HepG2 (cell line): ENCODE measurements at regions not wholly inside any gene's neighbourhood (a gene's known extent, or its start where the extent isn't known, plus 50 kb on each side); places are given as distances from the start of the nearest gene placed in this dataset.

Experiments used
- ATAC-seq: fragments of 200-7000 bp; cut with Tn5 transposase; 3 replicates; pipeline ENCODE4 v1.9.1; 2020; ENCODE audit warnings: mild to moderate bottlenecking, moderate library complexity
- BruUV-seq: library from RNA; stranded (reverse); fragments of 400-500 nt; replicated peaks from 2 replicates; lab custom pipeline; 2021; lab: Mats Ljungman, UMichigan
- CTCF ChIA-PET: fragments of 300-600 bp; formaldehyde crosslinking; extraction: SDS; loops from one replicate; lab custom pipeline; 2021; ENCODE audit warnings: low total read pairs, inconsistent platforms, low intra/inter-chr PET ratio; lab: Yijun Ruan, JAX
- POLR2A ChIA-PET: fragments of 350-600 bp; sonication (Branson Sonifier 250); formaldehyde crosslinking; loops from one replicate; lab custom pipeline; 2020; ENCODE audit warnings: antibody characterized with exemption, inconsistent platforms; lab: Yijun Ruan, JAX
- DNase-seq: peaks from one replicate; pipeline ENCODE4 v3.0.0-alpha.2; 2015; ENCODE audit warnings: low spot score
- FAIRE-seq: peaks from 3 replicates; lab custom pipeline; 2011; peaks lifted over from hg19 to GRCh38; lab: Jason Lieb, UNC
- H2AFZ ChIP-seq: one replicate; pipeline ENCODE4 v1.6.1; 2011; ENCODE audit warnings: low read length, inconsistent platforms
- H3K27ac ChIP-seq: fragments of 300-600 bp; 3 replicates; pipeline ENCODE4 v1.8.0; 2011; ENCODE audit warnings: mixed run types, mild to moderate bottlenecking, mixed read lengths, low read length, inconsistent platforms; ENCODE audit not compliant: insufficient read depth; ENCODE audit errors: extremely low read length
- H3K27me3 ChIP-seq, 2 experiments: fragments of 200-600 bp in 1 of 2; 2 replicates in 1 of 2; 3 replicates in 1 of 2; pipeline versions ENCODE4 v1.6.0 to v1.8.0; 2011; ENCODE audit warnings: low read length in 2 of 2, mild to moderate bottlenecking in 2 of 2, moderate library complexity in 2 of 2, inconsistent platforms in 1 of 2; ENCODE audit not compliant: insufficient read depth in 2 of 2, control insufficient read depth in 1 of 2
- H3K36me3 ChIP-seq, 2 experiments: fragments of 200-600 bp in 1 of 2; replicated peaks in 1 of 2; 2 replicates in 1 of 2; 3 replicates in 1 of 2; pipeline versions ENCODE4 v1.5.1 to v1.8.0; 2011; ENCODE audit warnings: low read length in 2 of 2, inconsistent platforms in 1 of 2; ENCODE audit not compliant: insufficient read depth in 2 of 2, control insufficient read depth in 1 of 2
- H3K4me1 ChIP-seq: 2 replicates; pipeline ENCODE4 v1.5.1; 2012; ENCODE audit warnings: low read length, inconsistent platforms; ENCODE audit not compliant: insufficient read depth
- H3K4me2 ChIP-seq: 2 replicates; pipeline ENCODE4 v1.6.0; 2011; ENCODE audit warnings: low read depth, low read length, inconsistent platforms
- H3K4me3 ChIP-seq, 3 experiments: fragments of 200-600 bp in 1 of 3; sonication (generic), shearing (Covaris generic) in 1 of 3; replicated peaks in 1 of 3; 2 replicates each; pipeline ENCODE4 v1.5.1; 2011 to 2016; ENCODE audit warnings: low read length in 3 of 3, inconsistent platforms in 2 of 3, low read depth in 2 of 3, mild to moderate bottlenecking in 2 of 3, control low read depth in 1 of 3, mixed read lengths in 1 of 3; ENCODE audit not compliant: insufficient read depth in 1 of 3
- H3K79me2 ChIP-seq: one replicate; pipeline ENCODE4 v1.6.1; 2011; ENCODE audit warnings: low read length, inconsistent platforms; ENCODE audit not compliant: insufficient read depth
- H3K9ac ChIP-seq: 2 replicates; pipeline ENCODE4 v1.6.0; 2011; ENCODE audit warnings: mild to moderate bottlenecking, low read depth, low read length, inconsistent platforms; ENCODE audit not compliant: insufficient read depth
- H3K9me3 ChIP-seq: 2 replicates; pipeline ENCODE4 v1.5.1; 2012; ENCODE audit warnings: mild to moderate bottlenecking, low read length
- H4K20me1 ChIP-seq: 2 replicates; pipeline ENCODE4 v1.6.0; 2011; ENCODE audit warnings: inconsistent platforms, mild to moderate bottlenecking, low read length, moderate library complexity; ENCODE audit not compliant: insufficient read depth
- BCLAF1 ChIP-seq: fragments of 450-650 bp; IDR thresholded peaks from 2 replicates; pipeline ENCODE4 v1.6.1; 2017; ENCODE audit warnings: mild to moderate bottlenecking
- CTCF ChIP-seq: sonication (generic); formaldehyde crosslinking; IDR thresholded peaks from 2 replicates; pipeline ENCODE4 v1.5.0; 2020; ENCODE audit warnings: mild to moderate bottlenecking, missing genetic modification reagents, moderate library complexity
- HMG20A ChIP-seq: IDR thresholded peaks from 2 replicates; pipeline ENCODE4 v1.6.1; 2016; ENCODE audit warnings: borderline replicate concordance
- NCOR1 ChIP-seq: fragments of 200-600 bp; sonication (generic); IDR thresholded peaks from 2 replicates; pipeline ENCODE4 v1.7.0; 2017; ENCODE audit warnings: antibody characterized with exemption, low read length, borderline replicate concordance
- NFE2L1 ChIP-seq: sonication (generic); formaldehyde crosslinking; IDR thresholded peaks from 2 replicates; pipeline ENCODE4 v1.4.0; 2020; ENCODE audit warnings: missing genetic modification reagents, mild to moderate bottlenecking, borderline replicate concordance
- STAG1 ChIP-seq: sonication (generic); formaldehyde crosslinking; IDR thresholded peaks from 2 replicates; pipeline ENCODE4 v1.4.0; 2020; ENCODE audit warnings: missing genetic modification reagents
- ZMYM2 ChIP-seq: sonication (generic); formaldehyde crosslinking; IDR thresholded peaks from 2 replicates; pipeline ENCODE4 v1.8.0; 2022; ENCODE audit warnings: mild to moderate bottlenecking, missing genetic modification reagents
- ZNF101 ChIP-seq: sonication (generic); formaldehyde crosslinking; IDR thresholded peaks from 2 replicates; pipeline ENCODE4 v1.4.0; 2020; ENCODE audit warnings: mild to moderate bottlenecking, low read depth, missing genetic modification reagents, borderline replicate concordance
- ZNF468 ChIP-seq: sonication (generic); formaldehyde crosslinking; IDR thresholded peaks from 2 replicates; pipeline ENCODE4 v1.8.0; 2022; ENCODE audit warnings: mild to moderate bottlenecking, moderate library complexity, missing genetic modification reagents
- ZNF503 ChIP-seq: sonication (generic); formaldehyde crosslinking; IDR thresholded peaks from 2 replicates; pipeline ENCODE4 v1.4.0; 2020; ENCODE audit warnings: missing genetic modification reagents
- ZNF569 ChIP-seq: sonication (generic); formaldehyde crosslinking; IDR thresholded peaks from 2 replicates; pipeline ENCODE4 v1.5.0; 2020; ENCODE audit warnings: mild to moderate bottlenecking, missing genetic modification reagents, moderate library complexity, borderline replicate concordance
- WGBS: methylation state at CpG from one replicate; pipeline ENCODE4 v1.1.6; 2017; ENCODE audit warnings: low lambda C conversion rate; 5-methylcytosine and 5-hydroxymethylcytosine counted together
- in situ Hi-C: cut with HindIII; loops from 2 replicates; pipeline ENCODE4 v1.10.0; 2017; ENCODE audit warnings: low pct_unique_long_range_greater_than_20kb; ENCODE audit not compliant: extremely low pct_ligation_motif_present
- intact Hi-C: fragments of 100-400 bp; cut with micrococcal nuclease; formaldehyde crosslinking; loops from one replicate; pipeline ENCODE4 v1.10.0; 2022; ENCODE audit not compliant: unreplicated experiment

GRCh38 chr13:22740264-22740663 is 440.5 kb upstream of the SGCG start:
- ATAC-seq (no peak), DNase-seq (no peak), FAIRE-seq (no peak)
- Histone ChIP-seq H3K4me3 (no peak overlapping the region), H2AFZ (no peak overlapping the region), H3K9ac (no peak overlapping the region), H4K20me1 (no peaks in the 10 kb centered on the region), H3K4me1 (peaks cover 10% of the 10 kb centered on the region), H3K4me2 (no peak overlapping the region), H3K27me3 (no peaks in the 10 kb centered on the region), H3K27ac (no peak overlapping the region), H3K36me3 (no peaks in the 10 kb centered on the region), H3K9me3 (no peaks in the 10 kb centered on the region), H3K79me2 (no peaks in the 10 kb centered on the region)
- ChIA-PET POLR2A (no interaction called here), CTCF (no interaction called here)
- no TSS peak for BruUV-seq
- WGBS = 14% methylated on average over 3 of the region's 3 CpGs
- in situ Hi-C loops = no loop called here
- TF ChIP-seq STAG1 (CRISPR knock-in tag) (peak; percentile 40), ZMYM2 (CRISPR knock-in tag) (no peak), CTCF (CRISPR knock-in tag) (peak; percentile 24; the same call in 1 of the 2 replicates)
- intact Hi-C loops = loop anchor here (10.0 kb wide), 1 partner anchor 485 kb away; no protein-coding TSS in a partner anchor

GRCh38 chr13:22744688-22745452 is 435.9 kb upstream of the SGCG start:
- 58% methylated on average over 22 of the region's 24 CpGs for WGBS
- intact Hi-C loops (loop anchor here (10.0 kb wide), 1 partner anchor 490 kb away; no protein-coding TSS in a partner anchor), in situ Hi-C loops (no loop called here)
- H3K4me3 ChIP-seq = no peak overlapping the region
- FAIRE-seq = no peak
- H3K36me3 ChIP-seq = no peaks in the 10 kb centered on the region
- H3K4me1 ChIP-seq = no peaks in the 10 kb centered on the region
- peak; percentile 58; the same call in 1 of the 3 replicates for ATAC-seq
- H3K9ac ChIP-seq = no peak overlapping the region
- no peaks in the 10 kb centered on the region for H3K27me3 ChIP-seq
- H4K20me1 ChIP-seq = no peaks in the 10 kb centered on the region
- ChIA-PET CTCF (no interaction called here), POLR2A (no interaction called here)
- DNase-seq = no peak
- no peak overlapping the region for H2AFZ ChIP-seq
- H3K9me3 ChIP-seq = no peaks in the 10 kb centered on the region
- no TSS peak for BruUV-seq
- no peaks in the 10 kb centered on the region for H3K79me2 ChIP-seq
- peak overlapping the region; percentile 15; the same call in 1 of the 2 replicates for H3K4me2 ChIP-seq
- H3K27ac ChIP-seq = no peak overlapping the region
- TF ChIP-seq BCLAF1 (no peak), NFE2L1 (CRISPR knock-in tag) (no peak), ZNF569 (CRISPR knock-in tag) (no peak), HMG20A (no peak), ZNF503 (CRISPR knock-in tag) (no peak), NCOR1 (no peak), ZNF468 (CRISPR knock-in tag) (no peak), ZNF101 (CRISPR knock-in tag) (no peak)
